Panc1 (cell line): ENCODE measurements at regions not wholly inside any gene's neighbourhood (a gene's known extent, or its start where the extent isn't known, plus 50 kb on each side); places are given as distances from the start of the nearest gene placed in this dataset.

ENCODE experiments used
- ATAC-seq: fragments of 200-7000 bp; cut with Tn5 transposase; 2 replicates; pipeline ENCODE4 v1.9.1; 2020; ENCODE audit warnings: mild to moderate bottlenecking, moderate library complexity
- BruUV-seq: library from RNA; stranded (reverse); fragments of 400-500 nt; replicated peaks from 2 replicates; lab custom pipeline; 2021; lab: Mats Ljungman, UMichigan
- CTCF ChIA-PET: fragments of 300-600 bp; sonication (Branson Sonifier 250); formaldehyde crosslinking; loops from one replicate; lab custom pipeline; 2022; ENCODE audit warnings: antibody characterized with exemption; lab: Charles Lee
- POLR2A ChIA-PET: fragments of 300-600 bp; sonication (Branson Sonifier 250); formaldehyde crosslinking; loops from one replicate; lab custom pipeline; 2022; ENCODE audit warnings: antibody characterized with exemption; lab: Charles Lee
- DNase-seq: peaks from one replicate; pipeline ENCODE4 v3.0.0-alpha.2; 2010; ENCODE audit warnings: low read depth, low spot score
- H3K27ac ChIP-seq: 2 replicates; pipeline ENCODE4 v1.5.1; 2011; ENCODE audit warnings: mild to moderate bottlenecking, low read length, inconsistent platforms
- H3K27me3 ChIP-seq: fragments of 200-500 bp; sonication (Bioruptor generic); 2 replicates; pipeline ENCODE4 v1.6.0; 2014; ENCODE audit warnings: low read length, inconsistent platforms; ENCODE audit not compliant: control insufficient read depth, insufficient read depth
- H3K36me3 ChIP-seq: fragments of 200-500 bp; sonication (Bioruptor generic); 2 replicates; pipeline ENCODE4 v1.5.1; 2014; ENCODE audit warnings: inconsistent platforms, mild to moderate bottlenecking, low read length, moderate library complexity; ENCODE audit not compliant: control insufficient read depth, insufficient read depth
- H3K4me1 ChIP-seq: 2 replicates; pipeline ENCODE4 v1.5.1; 2011; ENCODE audit warnings: inconsistent platforms, mild to moderate bottlenecking, low read length, moderate library complexity; ENCODE audit not compliant: control insufficient read depth, insufficient read depth
- H3K4me3 ChIP-seq, 2 experiments: 2 replicates each; pipeline ENCODE4 v1.5.1; 2011 to 2012; ENCODE audit warnings: low read depth in 2 of 2, low read length in 2 of 2, mild to moderate bottlenecking in 2 of 2, inconsistent platforms in 1 of 2, moderate library complexity in 1 of 2
- H3K9me3 ChIP-seq: fragments of 200-500 bp; sonication (Bioruptor generic); 2 replicates; pipeline ENCODE4 v1.5.1; 2014; ENCODE audit warnings: low read depth, mild to moderate bottlenecking, inconsistent platforms, low read length, moderate library complexity; ENCODE audit not compliant: control insufficient read depth, insufficient read depth
- POLR2AphosphoS5 ChIP-seq: IDR thresholded peaks from 2 replicates; pipeline ENCODE4 v1.6.1; 2012; ENCODE audit warnings: mild to moderate bottlenecking, low read depth, low read length, moderate library complexity
- SIN3A ChIP-seq: IDR thresholded peaks from 2 replicates; pipeline ENCODE4 v1.6.1; 2012; ENCODE audit warnings: low read depth, mild to moderate bottlenecking, low read length, moderate library complexity, borderline replicate concordance; ENCODE audit not compliant: insufficient read depth
- TCF7L2 ChIP-seq: IDR thresholded peaks from 2 replicates; pipeline ENCODE4 v1.6.1; 2011; ENCODE audit warnings: mild to moderate bottlenecking, low read depth, low read length, inconsistent platforms
- in situ Hi-C: cut with HindIII; loops from 2 replicates; pipeline ENCODE4 v1.10.0; 2016; ENCODE audit warnings: low sequenced_read_pairs, low pct_unique_long_range_greater_than_20kb
- intact Hi-C: fragments of 100-400 bp; cut with micrococcal nuclease; formaldehyde crosslinking; loops from one replicate; pipeline ENCODE4 v1.10.0; 2022; ENCODE audit not compliant: unreplicated experiment
- TF ChIP-seq, protein P1 (sequence below), 2 experiments: IDR thresholded peaks; 2 replicates each; pipeline ENCODE4 v1.6.1; 2011 to 2012; ENCODE audit warnings: low read depth in 2 of 2, control low read depth in 1 of 2, low read length in 1 of 2, mild to moderate bottlenecking in 1 of 2, moderate library complexity in 1 of 2; ENCODE audit not compliant: insufficient read depth in 1 of 2
- TF ChIP-seq, protein P2 (sequence below): fragments of 450-650 bp; IDR thresholded peaks from 2 replicates; pipeline ENCODE4 v1.5.1; 2017; ENCODE audit warnings: mild to moderate bottlenecking

DNA sequence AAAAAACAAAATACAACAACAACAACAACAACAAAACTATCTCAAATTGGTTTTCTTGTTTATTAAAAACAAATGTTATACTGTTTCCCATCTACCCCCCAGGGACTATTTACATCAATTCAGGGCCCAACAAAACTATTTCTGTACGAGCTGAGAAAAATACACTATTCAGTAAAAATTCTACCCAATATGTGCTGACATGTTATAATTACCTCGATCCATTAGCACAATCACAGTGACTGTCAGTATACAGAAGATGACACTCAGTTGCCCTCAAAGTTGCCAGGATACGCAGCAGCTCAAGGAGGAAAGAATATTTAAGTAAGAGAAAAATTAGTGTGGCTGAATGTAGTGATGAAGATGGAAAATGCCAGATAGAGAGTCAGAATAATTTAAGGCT, 150.1 kb downstream of the COX18 start:
- no peaks in the 10 kb centered on the region for H3K27me3 ChIP-seq
- in situ Hi-C loops: no loop called here
- TF ChIP-seq SIN3A (no peak), TCF7L2 (no peak), POLR2AphosphoS5 (no peak)
- TF ChIP-seq, protein P1, sequence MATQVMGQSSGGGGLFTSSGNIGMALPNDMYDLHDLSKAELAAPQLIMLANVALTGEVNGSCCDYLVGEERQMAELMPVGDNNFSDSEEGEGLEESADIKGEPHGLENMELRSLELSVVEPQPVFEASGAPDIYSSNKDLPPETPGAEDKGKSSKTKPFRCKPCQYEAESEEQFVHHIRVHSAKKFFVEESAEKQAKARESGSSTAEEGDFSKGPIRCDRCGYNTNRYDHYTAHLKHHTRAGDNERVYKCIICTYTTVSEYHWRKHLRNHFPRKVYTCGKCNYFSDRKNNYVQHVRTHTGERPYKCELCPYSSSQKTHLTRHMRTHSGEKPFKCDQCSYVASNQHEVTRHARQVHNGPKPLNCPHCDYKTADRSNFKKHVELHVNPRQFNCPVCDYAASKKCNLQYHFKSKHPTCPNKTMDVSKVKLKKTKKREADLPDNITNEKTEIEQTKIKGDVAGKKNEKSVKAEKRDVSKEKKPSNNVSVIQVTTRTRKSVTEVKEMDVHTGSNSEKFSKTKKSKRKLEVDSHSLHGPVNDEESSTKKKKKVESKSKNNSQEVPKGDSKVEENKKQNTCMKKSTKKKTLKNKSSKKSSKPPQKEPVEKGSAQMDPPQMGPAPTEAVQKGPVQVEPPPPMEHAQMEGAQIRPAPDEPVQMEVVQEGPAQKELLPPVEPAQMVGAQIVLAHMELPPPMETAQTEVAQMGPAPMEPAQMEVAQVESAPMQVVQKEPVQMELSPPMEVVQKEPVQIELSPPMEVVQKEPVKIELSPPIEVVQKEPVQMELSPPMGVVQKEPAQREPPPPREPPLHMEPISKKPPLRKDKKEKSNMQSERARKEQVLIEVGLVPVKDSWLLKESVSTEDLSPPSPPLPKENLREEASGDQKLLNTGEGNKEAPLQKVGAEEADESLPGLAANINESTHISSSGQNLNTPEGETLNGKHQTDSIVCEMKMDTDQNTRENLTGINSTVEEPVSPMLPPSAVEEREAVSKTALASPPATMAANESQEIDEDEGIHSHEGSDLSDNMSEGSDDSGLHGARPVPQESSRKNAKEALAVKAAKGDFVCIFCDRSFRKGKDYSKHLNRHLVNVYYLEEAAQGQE (IDR thresholded peaks at IDR 0.05; ENCODE audit: insufficient read depth in 1 of 2, low read depth in 2 of 2, low read length in 1 of 2): no peak
- TF ChIP-seq, protein P2, sequence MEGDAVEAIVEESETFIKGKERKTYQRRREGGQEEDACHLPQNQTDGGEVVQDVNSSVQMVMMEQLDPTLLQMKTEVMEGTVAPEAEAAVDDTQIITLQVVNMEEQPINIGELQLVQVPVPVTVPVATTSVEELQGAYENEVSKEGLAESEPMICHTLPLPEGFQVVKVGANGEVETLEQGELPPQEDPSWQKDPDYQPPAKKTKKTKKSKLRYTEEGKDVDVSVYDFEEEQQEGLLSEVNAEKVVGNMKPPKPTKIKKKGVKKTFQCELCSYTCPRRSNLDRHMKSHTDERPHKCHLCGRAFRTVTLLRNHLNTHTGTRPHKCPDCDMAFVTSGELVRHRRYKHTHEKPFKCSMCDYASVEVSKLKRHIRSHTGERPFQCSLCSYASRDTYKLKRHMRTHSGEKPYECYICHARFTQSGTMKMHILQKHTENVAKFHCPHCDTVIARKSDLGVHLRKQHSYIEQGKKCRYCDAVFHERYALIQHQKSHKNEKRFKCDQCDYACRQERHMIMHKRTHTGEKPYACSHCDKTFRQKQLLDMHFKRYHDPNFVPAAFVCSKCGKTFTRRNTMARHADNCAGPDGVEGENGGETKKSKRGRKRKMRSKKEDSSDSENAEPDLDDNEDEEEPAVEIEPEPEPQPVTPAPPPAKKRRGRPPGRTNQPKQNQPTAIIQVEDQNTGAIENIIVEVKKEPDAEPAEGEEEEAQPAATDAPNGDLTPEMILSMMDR: no peak
- BruUV-seq: no TSS peak
- H3K4me1 ChIP-seq: no peaks in the 10 kb centered on the region
- no peak for ATAC-seq
- no peak for DNase-seq
- no peaks in the 10 kb centered on the region for H3K9me3 ChIP-seq
- intact Hi-C loops: no loop called here
- no peaks in the 10 kb centered on the region for H3K36me3 ChIP-seq
- no peak overlapping the region for H3K4me3 ChIP-seq
- ChIA-PET CTCF (no interaction called here), POLR2A (no interaction called here)
- H3K27ac ChIP-seq: no peak overlapping the region

DNA sequence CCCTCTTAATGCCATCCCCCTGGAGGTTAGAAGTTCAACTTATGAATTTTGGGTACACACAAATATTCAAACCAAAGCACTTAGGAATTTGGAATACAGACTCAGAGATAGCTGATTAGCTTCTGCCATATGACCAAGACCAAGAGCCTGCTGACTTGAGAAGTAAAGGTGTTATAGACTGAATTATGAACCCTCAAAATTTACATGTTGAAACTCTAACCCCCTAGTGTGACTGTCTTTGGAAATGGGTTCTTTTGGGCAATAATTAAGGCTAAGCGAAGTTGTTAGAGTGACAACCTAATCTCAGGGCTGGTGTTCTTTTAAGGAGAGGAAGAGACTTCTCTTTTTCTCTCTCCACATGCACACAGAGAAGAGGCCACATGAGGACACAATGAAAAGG, 151.2 kb downstream of the COX18 start:
- no TSS peak for BruUV-seq
- Histone ChIP-seq H3K27ac (no peak overlapping the region), H3K9me3 (no peaks in the 10 kb centered on the region), H3K27me3 (no peaks in the 10 kb centered on the region), H3K4me1 (no peaks in the 10 kb centered on the region), H3K36me3 (no peaks in the 10 kb centered on the region), H3K4me3 (no peak overlapping the region)
- intact Hi-C loops (no loop called here), in situ Hi-C loops (no loop called here)
- TF ChIP-seq, protein P2: no peak
- no peak for TF ChIP-seq SIN3A
- TF ChIP-seq POLR2AphosphoS5: no peak
- TF ChIP-seq TCF7L2: no peak
- TF ChIP-seq, protein P1 (IDR thresholded peaks at IDR 0.05; ENCODE audit: insufficient read depth in 1 of 2, low read depth in 2 of 2, low read length in 1 of 2): no peak
- ATAC-seq (no peak), DNase-seq (no peak)
- ChIA-PET POLR2A (no interaction called here), CTCF (no interaction called here)
